T-helper 1 cell treated with Interleukin-12 subunit alpha and Interleukin-12 subunit beta and Interleukin-4 antibody, amounts not matched to agents 30 ng/mL and 1 ng/mL, for 36 hours (primary cell): ENCODE measurements at regions not wholly inside any gene's neighbourhood (a gene's known extent, or its start where the extent isn't known, plus 50 kb on each side); places are given as distances from the start of the nearest gene placed in this dataset.
"Not testable (repeated sequence)": the region's sequence is repeated elsewhere in the genome, so short reads cannot be mapped to it uniquely, and the experiment has no call there.

Source experiments
- intact Hi-C: fragments of 100-400 bp; cut with micrococcal nuclease; formaldehyde crosslinking; loops from one replicate; pipeline ENCODE4 v1.15.1; 2024

DNA sequence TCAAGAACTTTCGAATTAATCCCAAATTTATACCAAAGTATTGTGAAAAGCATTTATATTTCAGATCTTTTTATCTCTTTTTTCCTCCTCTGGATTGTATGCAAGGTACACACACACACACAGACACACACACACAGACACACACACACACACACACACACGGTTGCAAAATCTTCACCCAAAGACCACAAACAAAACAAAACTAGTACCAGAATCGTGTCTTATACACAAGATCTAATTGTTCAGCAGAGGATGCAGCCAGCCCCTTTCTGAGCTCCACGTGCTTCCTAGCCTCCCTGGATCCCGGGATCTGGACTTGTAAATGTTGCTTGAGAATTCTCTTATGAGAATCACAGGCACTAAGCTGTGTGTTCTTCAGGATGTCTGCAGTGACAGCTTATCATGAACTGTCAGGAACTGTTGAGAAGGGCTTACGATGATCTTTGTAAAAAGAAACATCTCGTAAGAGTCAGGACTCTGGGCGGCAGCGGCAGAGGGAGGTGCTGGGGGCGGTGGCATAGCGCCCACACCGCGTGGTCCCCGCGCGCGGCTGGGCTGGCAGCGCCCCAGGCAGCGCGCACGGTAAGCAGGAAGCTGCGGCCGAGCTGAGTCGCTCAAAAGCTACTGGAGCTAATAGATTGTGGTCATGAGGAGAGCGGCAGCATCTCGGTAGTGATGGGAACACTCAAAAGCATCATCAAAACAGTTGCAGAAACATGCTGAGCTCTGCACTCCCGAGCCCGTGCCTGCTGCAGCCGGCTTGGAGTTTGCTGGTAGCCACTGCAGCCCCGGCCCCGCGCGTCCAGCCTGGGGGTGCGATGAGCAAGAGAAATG, 277.6 kb downstream of the GATA3 start:
- intact Hi-C loops: loop anchor here (1.0 to 10.0 kb wide), 8 partner anchors 70 to 963 kb away; partner anchors contain the start of gene GATA3

DNA sequence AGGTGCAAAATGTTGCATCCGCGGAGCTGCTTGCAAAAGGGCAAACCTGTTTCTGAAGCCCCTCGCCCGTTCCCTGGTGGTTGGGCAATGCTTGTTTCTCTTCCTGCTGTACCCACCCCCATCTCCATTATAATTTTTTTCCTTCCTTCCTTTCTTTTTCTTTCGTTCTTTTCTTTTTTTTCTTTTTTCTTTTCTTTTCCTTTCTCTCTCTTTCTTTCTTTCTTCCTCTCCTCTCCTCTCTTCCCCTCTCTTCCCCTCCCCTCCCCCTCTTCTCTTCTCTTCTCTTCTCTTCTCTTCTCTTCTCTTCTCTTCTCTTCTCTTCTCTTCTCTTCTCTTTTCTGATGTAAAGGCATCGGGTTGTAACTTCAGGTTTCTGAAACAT, 278.2 kb downstream of the GATA3 start:
- intact Hi-C loops: loop anchor here (1.0 to 10.0 kb wide), 8 partner anchors 70 to 962 kb away; partner anchors contain the start of gene GATA3

DNA sequence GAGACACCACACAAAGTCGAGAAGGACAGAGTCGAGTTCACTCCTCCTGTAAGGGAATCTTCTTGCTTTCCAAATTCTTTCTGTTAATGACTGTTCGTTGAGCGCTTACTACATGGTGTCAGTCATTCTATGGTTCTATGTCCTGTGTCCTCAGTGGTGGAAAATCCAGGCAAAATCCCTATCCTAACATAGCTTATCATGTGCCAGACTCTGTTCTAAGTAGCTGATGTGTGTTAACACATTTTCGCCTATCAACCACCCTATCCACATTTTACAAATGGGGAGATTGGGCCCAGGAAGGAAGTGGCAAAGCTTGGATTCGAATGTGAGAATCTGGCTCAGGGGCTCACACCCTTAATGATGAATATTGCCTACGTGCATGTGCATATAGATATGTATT, 280.1 kb downstream of the GATA3 start:
- intact Hi-C loops: loop anchor here (10.0 kb wide), 1 partner anchor 960 kb away; no protein-coding TSS in a partner anchor

DNA sequence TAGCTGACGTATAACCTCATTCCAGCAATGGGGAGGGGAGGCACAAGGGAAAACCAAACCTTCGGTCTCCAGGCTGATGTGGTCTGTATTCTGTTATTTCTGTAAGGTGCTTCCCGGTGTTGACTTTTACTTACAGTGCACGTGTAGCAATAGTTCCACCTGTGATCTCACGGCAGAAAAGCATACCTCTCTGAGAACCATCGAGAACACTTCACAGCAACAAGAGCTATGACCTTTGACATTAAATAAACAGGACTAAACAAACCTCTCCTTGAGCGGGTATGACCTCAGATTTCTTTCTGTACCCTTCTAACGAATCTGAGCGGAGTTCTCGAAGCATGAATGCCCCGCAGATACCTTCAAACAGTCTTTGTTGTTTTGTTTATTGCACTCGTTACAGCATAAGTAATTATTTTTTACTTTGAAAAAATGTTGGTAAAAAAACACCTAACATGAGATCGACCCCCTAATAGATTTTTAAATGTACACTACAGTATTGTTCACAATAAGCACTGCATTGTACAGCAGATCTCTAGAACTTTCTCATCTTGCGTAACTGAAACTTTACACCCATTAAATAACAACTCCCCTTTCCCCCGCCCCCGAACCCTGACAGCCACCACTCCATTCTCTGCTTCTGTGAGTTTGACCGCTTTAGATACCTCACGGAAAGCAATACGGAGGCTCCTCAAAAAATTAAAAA, 282.3 kb downstream of the GATA3 start:
- intact Hi-C loops: loop anchor here (10.0 kb wide), 1 partner anchor 958 kb away; no protein-coding TSS in a partner anchor

DNA sequence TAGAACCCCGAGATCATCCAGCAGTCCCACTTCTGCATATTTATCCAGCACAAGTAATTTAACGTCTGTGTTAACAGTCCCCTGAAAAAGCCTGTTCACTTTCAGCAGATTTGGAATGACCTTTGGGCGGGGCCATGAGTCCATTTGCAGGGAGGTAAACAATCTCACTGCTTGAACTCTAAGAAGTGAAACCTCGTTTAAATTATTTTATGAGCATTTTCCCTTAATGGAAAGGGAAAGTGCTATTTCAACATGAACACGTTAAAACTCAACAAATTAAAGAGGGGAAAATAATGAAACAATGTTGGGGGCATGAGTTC, 282.8 kb downstream of the GATA3 start:
- intact Hi-C loops: loop anchor here (10.0 kb wide), 1 partner anchor 958 kb away; no protein-coding TSS in a partner anchor

DNA sequence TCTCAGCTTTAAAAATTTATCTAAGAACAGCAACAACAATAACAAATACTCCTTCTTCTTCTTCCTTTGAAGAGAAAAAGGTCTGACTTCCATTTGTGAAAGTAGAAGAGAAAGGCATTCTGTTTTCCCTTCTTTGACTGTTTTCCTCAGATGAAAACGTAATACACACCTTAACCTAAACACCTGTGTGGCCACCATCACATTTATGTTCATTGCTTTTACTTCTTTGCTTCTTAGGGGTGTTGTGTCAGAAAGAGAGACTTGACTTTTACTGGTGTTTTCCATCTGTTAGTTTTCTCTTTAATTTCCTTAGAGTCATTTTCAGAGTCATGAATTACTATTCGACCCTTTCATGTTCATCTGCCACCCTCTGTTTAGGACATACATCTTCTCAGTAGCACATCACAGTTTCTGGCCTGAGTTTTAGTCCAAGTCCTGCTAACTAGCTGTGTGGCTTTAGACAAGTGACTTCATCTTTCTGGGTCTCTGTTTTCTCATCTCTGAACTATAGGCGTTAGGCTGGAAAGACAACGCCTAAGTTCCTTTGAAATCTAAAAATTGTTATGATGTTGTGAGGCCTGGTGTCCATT, 283.8 kb downstream of the GATA3 start:
- intact Hi-C loops: loop anchor here (10.0 kb wide), 1 partner anchor 957 kb away; no protein-coding TSS in a partner anchor

DNA sequence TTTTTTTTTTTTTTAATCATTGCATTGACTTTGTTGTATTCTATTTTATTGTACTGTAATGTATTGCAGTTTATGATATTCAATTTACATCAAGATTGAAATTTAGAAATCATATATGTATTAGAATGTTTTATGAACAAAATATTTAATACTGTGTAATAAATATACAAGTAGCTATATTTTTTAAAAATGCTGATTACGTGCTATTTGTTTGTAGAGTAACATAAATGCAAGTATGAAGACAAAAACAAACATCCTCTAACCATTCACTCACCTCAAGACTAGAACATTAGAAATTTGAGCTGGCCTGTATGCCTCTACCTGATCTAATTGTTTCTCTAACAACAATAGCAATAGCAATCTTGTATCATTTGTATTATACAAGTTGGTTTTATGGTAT, 290.3 kb downstream of the GATA3 start:
- intact Hi-C loops: no loop called here

DNA sequence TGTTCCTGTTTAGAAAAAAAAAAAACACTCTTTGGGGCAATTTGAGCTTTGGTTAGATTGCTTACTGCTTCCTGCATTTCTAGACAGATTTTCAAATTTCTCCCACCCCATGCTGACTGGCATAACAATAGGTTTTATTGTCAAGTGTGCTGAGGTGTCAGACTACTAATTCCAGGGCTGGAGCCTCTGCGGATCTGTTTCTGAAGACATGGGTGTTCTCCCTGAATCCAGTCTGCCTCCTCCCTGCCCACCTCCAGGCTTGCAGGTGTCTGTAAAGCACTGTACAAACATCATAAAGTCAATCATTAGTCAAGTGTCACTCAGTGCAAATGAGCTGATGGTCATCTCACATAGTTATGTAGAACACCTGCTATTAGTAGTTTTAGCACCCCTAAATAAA, 292.4 kb downstream of the GATA3 start:
- intact Hi-C loops: no loop called here

DNA sequence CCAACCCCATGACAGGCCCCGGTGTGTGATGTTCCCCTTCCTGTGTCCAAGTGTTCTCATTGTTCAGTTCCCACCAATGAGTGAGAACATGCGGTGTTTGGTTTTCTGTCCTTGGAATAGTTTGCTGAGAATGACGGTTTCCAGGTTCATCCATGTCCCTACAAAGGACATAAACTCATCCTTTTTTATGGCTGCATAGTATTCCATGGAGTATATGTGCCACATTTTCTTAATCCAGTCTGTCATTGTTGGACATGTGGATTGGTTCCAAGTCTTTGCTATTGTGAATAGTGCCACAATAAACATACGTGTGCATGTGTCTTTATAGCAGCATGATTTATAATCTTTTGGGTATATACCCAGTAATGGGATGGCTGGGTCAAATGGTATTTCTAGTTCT, 293.1 kb downstream of the GATA3 start:
- intact Hi-C loops: not testable (repeated sequence)

DNA sequence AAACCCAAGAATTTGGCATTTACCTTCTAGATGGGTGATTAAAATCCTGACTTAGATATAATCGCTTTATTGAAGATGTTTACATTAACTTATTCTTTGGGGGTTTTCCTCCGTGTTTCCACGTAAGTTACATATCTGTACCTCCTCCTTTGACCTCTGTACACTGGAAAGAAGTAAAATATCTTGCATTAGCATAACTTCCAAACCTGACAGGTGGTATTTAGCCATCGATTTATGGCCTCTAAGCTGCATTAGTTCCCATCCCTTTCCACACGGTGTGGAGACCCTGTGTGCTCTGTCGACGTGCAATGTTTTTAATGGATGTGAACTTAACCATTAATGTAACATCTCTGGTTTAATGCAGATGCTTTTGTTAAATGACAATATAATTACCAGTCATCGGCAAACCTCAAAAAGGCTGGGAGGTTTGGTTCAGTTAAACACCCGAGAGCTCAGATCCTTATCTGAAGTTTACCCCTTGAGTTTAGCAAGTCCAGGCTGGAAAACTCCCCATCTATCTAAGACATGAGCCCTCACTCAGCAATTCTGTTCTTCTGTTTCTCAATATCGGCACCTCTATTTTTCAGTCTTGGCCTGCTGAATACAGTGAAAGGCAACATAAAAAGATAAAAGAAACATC, 295.2 kb downstream of the GATA3 start:
- intact Hi-C loops: no loop called here

DNA sequence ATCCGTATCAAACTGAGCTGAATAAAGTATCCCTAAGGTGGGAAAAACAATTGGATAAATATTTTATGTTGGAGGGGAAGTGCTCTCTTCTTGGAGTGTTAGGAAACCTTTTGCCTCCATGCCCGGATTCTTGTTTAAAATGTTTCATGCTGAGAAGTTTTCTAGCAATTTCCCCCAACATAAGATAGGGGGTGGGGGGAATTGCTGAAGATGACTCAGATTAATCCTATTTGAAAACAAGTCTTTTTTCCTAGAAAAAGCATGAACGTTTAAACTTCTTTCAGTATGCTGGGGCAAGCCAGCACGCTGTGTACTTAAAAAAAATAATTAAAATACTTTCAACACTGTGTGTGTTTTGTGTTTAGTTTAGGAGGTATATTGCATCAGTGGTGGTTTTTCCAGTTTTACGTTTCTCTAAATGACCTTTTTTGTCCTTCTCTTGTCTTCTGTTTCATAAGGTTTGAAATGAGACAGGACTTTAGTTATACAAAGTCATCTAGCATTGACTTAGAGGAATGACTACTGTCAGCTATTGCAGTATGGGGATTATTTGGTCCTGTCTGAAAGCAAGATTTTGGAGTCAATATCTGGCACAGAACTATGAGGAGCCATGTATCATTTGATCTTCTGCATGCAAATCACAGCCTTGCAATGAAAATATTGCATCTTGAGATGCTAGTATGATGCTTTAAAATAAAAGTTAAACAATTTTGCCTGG, 295.9 kb downstream of the GATA3 start:
- intact Hi-C loops: no loop called here

DNA sequence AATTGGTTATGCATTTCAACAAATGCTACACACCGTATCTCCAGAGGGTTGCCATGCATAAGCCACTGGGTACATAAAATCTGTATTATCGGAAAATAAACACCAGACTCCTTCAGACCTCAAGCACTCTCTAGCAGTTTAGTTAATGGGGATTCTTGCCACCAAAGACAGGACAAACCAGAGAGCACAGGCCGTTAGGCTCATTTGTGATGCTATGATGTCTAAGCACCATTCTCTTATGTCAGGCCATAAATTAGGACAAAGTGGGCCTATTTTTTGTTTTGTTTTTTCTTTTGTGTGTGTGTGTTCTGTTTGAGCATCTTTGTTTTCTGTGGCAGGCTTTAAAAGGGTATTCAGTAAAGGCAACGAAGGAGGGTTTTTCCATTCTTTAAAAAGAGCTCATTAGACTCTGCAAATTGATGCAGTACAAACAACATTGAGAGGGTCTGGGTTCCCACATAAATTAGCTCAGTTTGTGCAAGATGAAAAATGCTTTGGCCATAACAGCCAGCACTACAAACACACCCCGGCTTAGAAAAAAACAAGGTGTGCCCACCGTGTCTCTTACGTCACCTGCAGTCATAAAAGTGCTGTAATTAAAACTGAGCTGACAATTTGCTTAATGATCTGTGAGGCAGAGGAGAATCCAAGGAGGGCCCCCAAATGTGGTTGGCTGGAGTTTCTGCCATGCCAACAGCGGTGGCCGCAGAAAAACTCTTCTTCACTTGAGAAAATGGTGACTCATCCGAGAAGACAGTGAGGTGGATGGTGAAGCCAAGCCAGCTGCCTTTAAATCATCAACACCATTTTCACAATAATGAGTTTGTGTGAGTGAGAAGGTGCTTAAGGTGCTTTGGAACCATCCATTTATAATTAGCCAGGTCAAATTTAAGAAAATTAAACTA, 297.9 kb downstream of the GATA3 start:
- intact Hi-C loops: no loop called here

DNA sequence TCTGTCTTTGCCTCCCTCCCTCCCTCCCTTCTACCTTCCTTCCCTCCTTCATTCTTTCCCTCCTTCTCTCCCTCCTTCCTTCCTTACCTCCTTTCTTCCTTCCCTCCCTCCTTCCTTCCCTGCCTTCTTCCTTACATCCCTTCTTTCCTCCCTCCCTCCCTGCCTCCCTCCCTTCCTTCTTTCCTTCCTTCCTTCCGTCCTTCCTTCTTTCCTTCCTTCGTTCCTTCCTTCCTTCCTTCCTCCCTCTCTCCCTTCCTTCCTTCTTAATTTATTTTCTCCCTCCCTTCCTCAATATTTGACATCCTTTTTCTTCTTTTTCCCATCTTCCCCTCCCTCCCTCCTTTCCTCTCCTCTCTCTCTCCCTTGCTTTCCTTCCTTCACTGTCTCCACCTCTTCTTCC, 301.8 kb downstream of the GATA3 start:
- intact Hi-C loops: no loop called here

DNA sequence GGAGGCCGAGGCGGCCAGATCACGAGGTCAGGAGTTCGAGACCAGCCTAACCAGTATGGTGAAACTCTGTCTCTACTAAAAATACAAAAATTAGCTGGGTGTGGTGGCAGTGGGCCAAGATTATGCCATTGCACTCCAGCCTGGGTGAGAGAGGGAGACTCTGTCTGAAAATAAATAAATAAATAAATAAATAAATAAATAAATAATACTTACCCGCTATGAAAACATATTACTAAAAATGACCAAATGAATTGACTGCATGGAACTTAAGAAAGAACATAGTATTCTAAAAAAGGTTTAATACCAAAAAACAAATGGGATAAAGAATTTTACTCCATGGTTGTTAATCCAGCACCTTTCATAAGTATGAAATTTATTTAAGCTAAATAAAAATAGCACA, 305.0 kb downstream of the GATA3 start:
- intact Hi-C loops: no loop called here

DNA sequence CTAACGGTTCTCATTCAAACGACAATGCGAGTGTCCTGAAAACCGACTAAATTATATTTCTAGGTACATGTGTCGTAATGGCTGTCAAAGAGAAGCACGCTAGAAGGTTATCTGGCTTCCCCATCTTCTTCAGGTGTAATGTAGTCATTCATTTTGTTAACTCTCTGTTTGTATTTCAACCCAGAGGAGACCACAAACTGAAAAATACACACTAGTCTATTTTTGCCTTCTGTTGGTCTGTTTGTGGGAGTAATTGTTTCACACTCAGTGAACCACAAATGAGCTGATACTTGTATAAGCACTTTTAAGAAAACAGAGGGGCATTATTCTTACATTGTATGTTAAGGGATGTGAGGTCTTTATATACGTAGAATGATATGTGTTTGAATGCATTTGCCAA, 305.9 kb downstream of the GATA3 start:
- intact Hi-C loops: loop anchor here (2.0 kb wide), 1 partner anchor 44 kb away; no protein-coding TSS in a partner anchor

DNA sequence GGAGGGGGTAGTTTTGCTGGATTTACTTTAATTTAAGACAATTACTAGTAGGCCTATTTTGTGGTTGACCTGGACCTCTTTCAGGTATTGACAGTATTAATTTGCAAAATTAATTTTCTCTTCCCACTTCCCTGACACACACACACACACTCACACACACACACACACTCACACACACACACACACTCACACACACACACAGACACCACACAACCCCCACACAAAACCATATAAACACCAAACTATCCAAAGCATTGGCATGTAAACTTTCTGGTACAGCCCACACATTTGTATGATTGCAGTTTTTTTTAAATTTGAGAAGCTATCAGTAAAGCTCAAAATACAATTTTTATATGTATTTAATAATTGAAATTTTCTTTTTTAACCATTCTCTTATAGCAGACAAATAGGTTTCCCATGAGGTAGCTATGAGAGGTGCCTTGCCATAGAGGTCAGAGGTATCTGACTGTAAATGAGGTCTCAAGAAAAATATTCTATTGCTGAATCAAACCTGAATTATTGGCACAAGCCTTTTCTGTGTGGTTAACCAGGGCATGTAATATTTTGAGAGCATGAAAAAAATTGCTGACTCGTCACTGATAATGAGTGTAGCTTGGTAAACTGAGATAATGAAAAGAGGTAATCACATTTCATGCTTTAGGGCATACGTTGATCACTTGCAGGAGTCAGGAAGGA, 306.5 kb downstream of the GATA3 start:
- intact Hi-C loops: loop anchor here (1.0 to 2.0 kb wide), 2 partner anchors 31 to 44 kb away; no protein-coding TSS in a partner anchor

DNA sequence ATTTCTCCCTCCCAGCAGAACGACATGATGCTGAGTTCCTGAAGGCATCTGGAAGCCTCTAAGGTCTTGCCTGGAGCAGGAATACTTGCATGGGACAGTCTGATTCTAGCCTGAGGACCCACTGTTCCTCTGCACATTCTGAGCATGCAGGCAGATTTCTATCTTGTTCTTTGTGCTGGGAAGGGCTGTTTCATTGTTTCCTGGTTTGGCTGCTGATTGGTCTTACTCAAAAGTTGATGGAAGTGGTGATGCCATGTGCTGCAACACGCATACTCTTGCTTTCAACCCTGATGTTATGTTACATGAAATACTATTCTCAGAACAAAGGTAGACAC, 307.0 kb downstream of the GATA3 start:
- intact Hi-C loops: loop anchor here (1.0 to 2.0 kb wide), 2 partner anchors 31 to 43 kb away; no protein-coding TSS in a partner anchor

DNA sequence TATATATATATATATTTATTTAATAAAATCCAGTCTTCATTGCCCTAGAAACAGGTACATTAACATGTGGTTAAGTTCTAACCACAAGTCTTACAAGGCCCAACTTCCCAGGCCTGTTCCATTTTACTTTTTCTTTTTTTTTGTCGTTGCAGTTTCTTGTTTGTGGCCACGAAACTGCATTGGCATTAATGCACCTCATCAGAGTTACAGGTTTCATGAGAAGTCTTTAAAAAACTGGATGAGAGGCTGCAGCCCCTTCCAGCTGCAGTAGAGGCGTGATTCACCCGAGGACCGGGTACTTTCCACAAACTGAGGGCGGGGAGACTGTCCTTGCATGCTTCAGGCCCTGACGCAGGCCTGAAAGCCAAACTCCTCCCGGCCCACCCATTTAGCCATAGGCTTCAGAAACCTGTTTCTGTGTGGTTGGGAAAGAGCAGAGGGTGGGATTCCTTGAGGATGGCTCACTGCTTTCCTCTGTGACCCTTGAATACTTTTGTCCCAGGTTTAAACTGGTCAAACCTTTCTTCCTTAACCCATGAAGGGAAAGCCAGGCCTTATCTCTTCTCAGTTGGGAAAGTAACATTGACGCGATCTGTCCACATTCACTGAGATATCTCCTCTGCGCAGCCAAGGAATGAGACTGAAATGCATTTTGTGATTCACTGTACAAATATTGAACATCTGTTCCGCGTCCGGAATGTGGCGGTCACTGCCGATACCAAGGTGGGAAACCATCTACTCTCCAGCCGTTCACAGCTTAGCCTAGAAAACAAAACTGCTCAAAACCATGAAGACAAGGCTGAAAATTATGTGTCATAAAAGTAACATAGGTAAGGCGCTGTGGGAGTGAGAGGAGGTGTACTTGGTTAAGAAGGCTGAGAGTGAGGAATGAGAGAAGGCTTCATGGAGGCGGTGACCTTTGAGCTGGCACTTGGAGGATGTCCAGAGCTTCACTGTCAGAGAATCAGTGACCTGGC, 311.7 kb downstream of the GATA3 start:
- intact Hi-C loops: no loop called here
